K562 (cell line): ENCODE measurements at regions not wholly inside any gene's neighbourhood (a gene's known extent, or its start where the extent isn't known, plus 50 kb on each side); places are given as distances from the start of the nearest gene placed in this dataset.

ENCODE experiments used
- ATAC-seq: fragments of 200-7000 bp; cut with Tn5 transposase; 3 replicates; pipeline ENCODE4 v1.9.1; 2020; ENCODE audit warnings: moderate library complexity
- BruUV-seq: library from RNA; stranded (reverse); fragments of 400-500 nt; replicated peaks from 2 replicates; lab custom pipeline; 2021; lab: Mats Ljungman, UMichigan
- CTCF ChIA-PET: fragments of 300-600 bp; formaldehyde crosslinking; extraction: SDS; loops from one replicate; lab custom pipeline; 2021; ENCODE audit warnings: low intra/inter-chr PET ratio; lab: Yijun Ruan, JAX
- POLR2A ChIA-PET: fragments of 300-600, 350-650 bp; sonication (Branson Sonifier 250); formaldehyde crosslinking; extraction: SDS; loops from one replicate; lab custom pipeline; 2021; ENCODE audit warnings: antibody characterized with exemption, inconsistent platforms; lab: Yijun Ruan, JAX
- DNase-seq, 4 experiments: peaks; one replicate each; pipeline versions ENCODE4 v3.0.0 to v3.0.0-alpha.2; 2011 to 2018; ENCODE audit warnings: low spot score in 3 of 4, mixed read lengths in 3 of 4; ENCODE audit errors: extremely low read depth in 1 of 4
- FAIRE-seq: peaks from 2 replicates; lab custom pipeline; 2011; peaks lifted over from hg19 to GRCh38; lab: Jason Lieb, UNC
- H2AFZ ChIP-seq: 2 replicates; pipeline ENCODE4 v1.6.0; 2011; ENCODE audit warnings: low read depth, low read length, control low read depth, inconsistent platforms
- H3K27ac ChIP-seq: fragments of 200-600 bp; 3 replicates; pipeline ENCODE4 v1.8.0; 2011; ENCODE audit warnings: low read depth, mild to moderate bottlenecking, control low read depth, inconsistent platforms, low read length, moderate library complexity, mixed read lengths; ENCODE audit errors: extremely low read depth
- H3K27me3 ChIP-seq, 2 experiments: fragments of 300-600 bp in 1 of 2; 2 replicates in 1 of 2; 3 replicates in 1 of 2; pipeline versions ENCODE4 v1.6.0 to v1.8.0; 2011; ENCODE audit warnings: inconsistent platforms in 2 of 2, low read length in 2 of 2, mild to moderate bottlenecking in 1 of 2, mixed read lengths in 1 of 2, moderate library complexity in 1 of 2; ENCODE audit not compliant: control insufficient read depth in 2 of 2, insufficient read depth in 2 of 2
- H3K36me3 ChIP-seq: fragments of 300-600 bp; 3 replicates; pipeline ENCODE4 v1.8.0; 2011; ENCODE audit warnings: mild to moderate bottlenecking, low read length, inconsistent platforms; ENCODE audit not compliant: control insufficient read depth, insufficient read depth
- H3K4me1 ChIP-seq, 2 experiments: fragments of 200-600 bp in 1 of 2; replicated peaks in 1 of 2; 2 replicates in 1 of 2; 3 replicates in 1 of 2; pipeline versions ENCODE4 v1.5.1 to v1.8.0; 2011; ENCODE audit warnings: inconsistent platforms in 2 of 2, low read length in 2 of 2, mild to moderate bottlenecking in 1 of 2, mixed read lengths in 1 of 2, moderate library complexity in 1 of 2; ENCODE audit not compliant: control insufficient read depth in 2 of 2, insufficient read depth in 2 of 2
- H3K4me2 ChIP-seq: 2 replicates; pipeline ENCODE4 v1.6.1; 2011; ENCODE audit warnings: low read length, control low read depth, inconsistent platforms, mixed read lengths; ENCODE audit not compliant: insufficient read depth
- H3K4me3 ChIP-seq: fragments of 200-600 bp; sonication (generic), shearing (Covaris generic); 2 replicates; pipeline ENCODE4 v1.5.1; 2016; ENCODE audit warnings: control low read depth, inconsistent platforms
- H3K79me2 ChIP-seq: fragments of 200-600 bp; 3 replicates; pipeline ENCODE4 v1.8.0; 2011; ENCODE audit warnings: low read length, inconsistent platforms; ENCODE audit not compliant: control insufficient read depth, insufficient read depth
- H3K9ac ChIP-seq, 2 experiments: 2 replicates each; pipeline versions ENCODE4 v1.6.0 to v1.6.1; 2011; ENCODE audit warnings: low read depth in 2 of 2, low read length in 2 of 2, control low read depth in 1 of 2, inconsistent platforms in 1 of 2, mild to moderate bottlenecking in 1 of 2, mixed read lengths in 1 of 2; ENCODE audit not compliant: insufficient read depth in 1 of 2
- H3K9me1 ChIP-seq: one replicate; pipeline ENCODE4 v1.6.0; 2011; ENCODE audit warnings: inconsistent platforms, mild to moderate bottlenecking, low read length, moderate library complexity; ENCODE audit not compliant: control insufficient read depth, insufficient read depth
- H3K9me3 ChIP-seq: replicated peaks from 2 replicates; pipeline ENCODE4 v1.5.1; 2011; ENCODE audit warnings: low read depth, low read length, inconsistent platforms; ENCODE audit not compliant: control insufficient read depth, insufficient read depth
- H4K20me1 ChIP-seq: replicated peaks from 2 replicates; pipeline ENCODE4 v1.6.1; 2011; ENCODE audit warnings: low read length, inconsistent platforms, mixed read lengths; ENCODE audit not compliant: control insufficient read depth, insufficient read depth
- CBX2 ChIP-seq: fragments of 200-600 bp; sonication (generic); IDR thresholded peaks from one replicate; pipeline ENCODE4 v1.6.1; 2012; ENCODE audit warnings: mild to moderate bottlenecking, low read length, inconsistent platforms; ENCODE audit not compliant: insufficient read depth, poor library complexity, severe bottlenecking
- CBX5 ChIP-seq: IDR thresholded peaks from 2 replicates; pipeline ENCODE4 v1.6.1; 2014; ENCODE audit warnings: low read depth, borderline replicate concordance
- HNRNPH1 ChIP-seq: fragments of 200-400 bp; formaldehyde crosslinking; optimal IDR thresholded peaks from 2 replicates; pipeline ENCODE3; 2017; ENCODE audit warnings: low read depth, mild to moderate bottlenecking, low read length, moderate library complexity
- MTA2 ChIP-seq: fragments of 450-650 bp; IDR thresholded peaks from 2 replicates; pipeline ENCODE4 v1.6.1; 2016; ENCODE audit warnings: low read depth
- SAFB ChIP-seq: fragments of 200-400 bp; formaldehyde crosslinking; IDR thresholded peaks from 2 replicates; pipeline ENCODE4 v1.6.1; 2017; ENCODE audit warnings: low read depth, low read length, borderline replicate concordance
- SNIP1 ChIP-seq: fragments of 450-650 bp; IDR thresholded peaks from 2 replicates; pipeline ENCODE4 v1.7.1; 2017; ENCODE audit warnings: low read depth, mild to moderate bottlenecking
- TAL1 ChIP-seq: fragments of 450-650 bp; IDR thresholded peaks from 2 replicates; pipeline ENCODE4 v1.6.1; 2016; ENCODE audit warnings: mild to moderate bottlenecking
- ZFPM2 ChIP-seq: fragments of 250-450 bp; sonication (Bioruptor Pico); IDR thresholded peaks from 2 replicates; pipeline ENCODE4 v1.5.1; 2022; ENCODE audit warnings: mild to moderate bottlenecking
- WGBS: fragments of 100-300 bp; shearing (Covaris generic); methylation state at CpG from one replicate; pipeline ENCODE4 v1.1.6; 2016; ENCODE audit warnings: low coverage, mixed read lengths; ENCODE audit not compliant: insufficient coverage; ENCODE audit errors: missing lambda C conversion rate; 5-methylcytosine and 5-hydroxymethylcytosine counted together
- in situ Hi-C: fragments of 300-500 bp; cut with MboI; formaldehyde crosslinking; loops from 4 replicates; pipeline ENCODE4 v1.15.0; 2018; ENCODE audit warnings: inconsistent platforms, mixed read lengths
- intact Hi-C: fragments of 100-400 bp; cut with micrococcal nuclease; formaldehyde crosslinking; loops from 2 replicates; pipeline ENCODE4 v1.14.2; 2022
- TF ChIP-seq, protein P1 (sequence below): fragments of 450-650 bp; formaldehyde crosslinking; IDR thresholded peaks from 2 replicates; pipeline ENCODE4 v1.4.0; 2020; ENCODE audit warnings: mild to moderate bottlenecking, moderate library complexity
- TF ChIP-seq, protein P2 (sequence below): fragments of 250-450 bp; sonication (Bioruptor Pico); IDR thresholded peaks from 2 replicates; pipeline ENCODE4 v1.8.0; 2022; ENCODE audit warnings: moderate library complexity, mild to moderate bottlenecking, inconsistent platforms
- TF ChIP-seq, protein P3 (sequence below): IDR thresholded peaks from 2 replicates; pipeline ENCODE4 v1.6.1; 2016; ENCODE audit warnings: missing genetic modification characterization, missing compliant biosample characterization

DNA sequence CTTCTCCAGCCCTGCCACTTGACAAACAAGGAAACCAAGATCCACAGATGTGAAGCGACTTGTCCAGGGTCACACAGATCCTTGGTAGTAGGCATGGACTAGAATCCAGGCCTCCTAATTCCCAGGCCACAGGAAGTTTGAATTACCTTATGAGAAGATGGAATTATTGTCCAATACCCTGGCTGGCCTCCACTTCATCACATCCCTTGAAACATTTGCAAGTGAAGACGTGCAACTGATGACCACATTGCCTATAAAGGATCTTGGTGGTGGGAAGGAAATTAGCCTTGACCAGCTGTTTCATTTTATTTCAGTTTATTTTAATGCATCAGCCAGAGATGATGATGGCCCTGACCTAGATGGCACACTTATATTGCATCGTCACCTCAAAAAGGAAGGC, 165.8 kb upstream of the CAMK1G start:
- Histone ChIP-seq H2AFZ (no peak overlapping the region), H3K79me2 (no peaks in the 10 kb centered on the region), H3K4me3 (no peak overlapping the region), H3K9ac (no peak overlapping the region), H4K20me1 (no peaks in the 10 kb centered on the region; the same call in 1 of the 2 replicates), H3K27me3 (peaks cover 0 to 7% of the 10 kb centered on the region in 2 experiments; a peak in 1 of 5 replicates), H3K9me3 (no peaks in the 10 kb centered on the region), H3K27ac (no peak overlapping the region), H3K9me1 (no peaks in the 10 kb centered on the region), H3K4me1 (no peaks in the 10 kb centered on the region), H3K4me2 (no peak overlapping the region), H3K36me3 (no peaks in the 10 kb centered on the region)
- intact Hi-C loops: no loop called here
- WGBS: 3% methylated on average over 3 of the region's 3 CpGs
- ATAC-seq: no peak
- TF ChIP-seq TAL1 (no peak), MTA2 (no peak), HNRNPH1 (no peak), SAFB (no peak), ZFPM2 (CRISPR knock-in tag) (no peak), CBX2 (no peak), SNIP1 (no peak), CBX5 (no peak)
- TF ChIP-seq, protein P1, sequence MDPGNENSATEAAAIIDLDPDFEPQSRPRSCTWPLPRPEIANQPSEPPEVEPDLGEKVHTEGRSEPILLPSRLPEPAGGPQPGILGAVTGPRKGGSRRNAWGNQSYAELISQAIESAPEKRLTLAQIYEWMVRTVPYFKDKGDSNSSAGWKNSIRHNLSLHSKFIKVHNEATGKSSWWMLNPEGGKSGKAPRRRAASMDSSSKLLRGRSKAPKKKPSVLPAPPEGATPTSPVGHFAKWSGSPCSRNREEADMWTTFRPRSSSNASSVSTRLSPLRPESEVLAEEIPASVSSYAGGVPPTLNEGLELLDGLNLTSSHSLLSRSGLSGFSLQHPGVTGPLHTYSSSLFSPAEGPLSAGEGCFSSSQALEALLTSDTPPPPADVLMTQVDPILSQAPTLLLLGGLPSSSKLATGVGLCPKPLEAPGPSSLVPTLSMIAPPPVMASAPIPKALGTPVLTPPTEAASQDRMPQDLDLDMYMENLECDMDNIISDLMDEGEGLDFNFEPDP: no peak
- TF ChIP-seq, protein P2, sequence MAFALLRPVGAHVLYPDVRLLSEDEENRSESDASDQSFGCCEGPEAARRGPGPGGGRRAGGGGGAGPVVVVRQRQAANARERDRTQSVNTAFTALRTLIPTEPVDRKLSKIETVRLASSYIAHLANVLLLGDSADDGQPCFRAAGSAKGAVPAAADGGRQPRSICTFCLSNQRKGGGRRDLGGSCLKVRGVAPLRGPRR: no peak
- TF ChIP-seq, protein P3, sequence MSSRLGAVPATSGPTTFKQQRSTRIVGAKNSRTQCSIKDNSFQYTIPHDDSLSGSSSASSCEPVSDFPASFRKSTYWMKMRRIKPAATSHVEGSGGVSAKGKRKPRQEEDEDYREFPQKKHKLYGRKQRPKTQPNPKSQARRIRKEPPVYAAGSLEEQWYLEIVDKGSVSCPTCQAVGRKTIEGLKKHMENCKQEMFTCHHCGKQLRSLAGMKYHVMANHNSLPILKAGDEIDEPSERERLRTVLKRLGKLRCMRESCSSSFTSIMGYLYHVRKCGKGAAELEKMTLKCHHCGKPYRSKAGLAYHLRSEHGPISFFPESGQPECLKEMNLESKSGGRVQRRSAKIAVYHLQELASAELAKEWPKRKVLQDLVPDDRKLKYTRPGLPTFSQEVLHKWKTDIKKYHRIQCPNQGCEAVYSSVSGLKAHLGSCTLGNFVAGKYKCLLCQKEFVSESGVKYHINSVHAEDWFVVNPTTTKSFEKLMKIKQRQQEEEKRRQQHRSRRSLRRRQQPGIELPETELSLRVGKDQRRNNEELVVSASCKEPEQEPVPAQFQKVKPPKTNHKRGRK (tag): no peak
- DNase-seq: no peak
- BruUV-seq: no TSS peak
- POLR2A ChIA-PET: no interaction called here
- FAIRE-seq: no peak
- CTCF ChIA-PET: no interaction called here
- in situ Hi-C loops: no loop called here
